ENCODE measurements at regions not wholly inside any gene's neighbourhood (a gene's known extent, or its start where the extent isn't known, plus 50 kb on each side); places are given as distances from the start of the nearest gene placed in this dataset.

- TF ChIP-seq SIN3A (IDR thresholded peaks at IDR 0.05; ENCODE audit: borderline replicate concordance, insufficient read depth, low read length) (no peak), FOXP2 (optimal IDR thresholded peaks at IDR 0.05; ENCODE audit: borderline replicate concordance, extremely low read depth, extremely low read length, insufficient read depth) (no peak), POLR2AphosphoS5 (IDR thresholded peaks at IDR 0.05; ENCODE audit: low read depth, low read length) (no peak), TAF1 (IDR thresholded peaks at IDR 0.05; ENCODE audit: borderline replicate concordance, insufficient read depth, low read length) (no peak), REST (IDR thresholded peaks at IDR 0.05; ENCODE audit: insufficient read depth in 1 of 2, low read depth in 2 of 2, low read length in 2 of 2) (no peak)
Measured at GRCh38 chr2:120447127-120447785, 101.3 kb downstream of the INHBB start.

GRCh38 chr2:120448436-120448835, 102.5 kb downstream of the INHBB start:
- no peak for TF ChIP-seq FOXP2 (optimal IDR thresholded peaks at IDR 0.05; ENCODE audit: borderline replicate concordance, extremely low read depth, extremely low read length, insufficient read depth)
- no peak for TF ChIP-seq POLR2AphosphoS5 (IDR thresholded peaks at IDR 0.05; ENCODE audit: low read depth, low read length)
- no peak for TF ChIP-seq SIN3A (IDR thresholded peaks at IDR 0.05; ENCODE audit: borderline replicate concordance, insufficient read depth, low read length)
- TF ChIP-seq TAF1 (IDR thresholded peaks at IDR 0.05; ENCODE audit: borderline replicate concordance, insufficient read depth, low read length) = no peak
- TF ChIP-seq REST (IDR thresholded peaks at IDR 0.05; ENCODE audit: insufficient read depth in 1 of 2, low read depth in 2 of 2, low read length in 2 of 2) = no peak

- TF ChIP-seq SIN3A (IDR thresholded peaks at IDR 0.05; ENCODE audit: borderline replicate concordance, insufficient read depth, low read length) (no peak), POLR2AphosphoS5 (IDR thresholded peaks at IDR 0.05; ENCODE audit: low read depth, low read length) (no peak), REST (IDR thresholded peaks at IDR 0.05; ENCODE audit: insufficient read depth in 1 of 2, low read depth in 2 of 2, low read length in 2 of 2) (no peak), TAF1 (IDR thresholded peaks at IDR 0.05; ENCODE audit: borderline replicate concordance, insufficient read depth, low read length) (no peak), FOXP2 (optimal IDR thresholded peaks at IDR 0.05; ENCODE audit: borderline replicate concordance, extremely low read depth, extremely low read length, insufficient read depth) (no peak)
Measured at GRCh38 chr2:120448961-120449810, 103.2 kb downstream of the INHBB start.

GRCh38 chr2:120450196-120450820, 104.4 kb downstream of the INHBB start:
- no peak for TF ChIP-seq TAF1 (IDR thresholded peaks at IDR 0.05; ENCODE audit: borderline replicate concordance, insufficient read depth, low read length)
- TF ChIP-seq POLR2AphosphoS5 (IDR thresholded peaks at IDR 0.05; ENCODE audit: low read depth, low read length) = no peak
- no peak for TF ChIP-seq SIN3A (IDR thresholded peaks at IDR 0.05; ENCODE audit: borderline replicate concordance, insufficient read depth, low read length)
- no peak for TF ChIP-seq FOXP2 (optimal IDR thresholded peaks at IDR 0.05; ENCODE audit: borderline replicate concordance, extremely low read depth, extremely low read length, insufficient read depth)
- no peak for TF ChIP-seq REST (IDR thresholded peaks at IDR 0.05; ENCODE audit: insufficient read depth in 1 of 2, low read depth in 2 of 2, low read length in 2 of 2)

All from PFSK-1 (cell line).